ENCODE measurements at regions not wholly inside any gene's neighbourhood (a gene's known extent, or its start where the extent isn't known, plus 50 kb on each side); places are given as distances from the start of the nearest gene placed in this dataset.

GRCh38 chr12:38586789-38587188 is 270.2 kb downstream of the ALG10B start:
- DNase-seq (ENCODE audit: low spot score) = no peak
- Mint-ChIP-seq H3K36me3 (ENCODE audit: low read depth) (no peaks in the 10 kb centered on the region), H3K27me3 (ENCODE audit: low read depth) (no peaks in the 10 kb centered on the region), H3K4me1 (ENCODE audit: low read depth) (no peaks in the 10 kb centered on the region), H3K27ac (ENCODE audit: unreplicated experiment) (no peak overlapping the region), H3K9me3 (ENCODE audit: low read depth) (no peaks in the 10 kb centered on the region), H3K4me3 (ENCODE audit: unreplicated experiment) (no peak overlapping the region)
- TF ChIP-seq CTCF (IDR thresholded peaks at IDR 0.05) = no peak

DNA sequence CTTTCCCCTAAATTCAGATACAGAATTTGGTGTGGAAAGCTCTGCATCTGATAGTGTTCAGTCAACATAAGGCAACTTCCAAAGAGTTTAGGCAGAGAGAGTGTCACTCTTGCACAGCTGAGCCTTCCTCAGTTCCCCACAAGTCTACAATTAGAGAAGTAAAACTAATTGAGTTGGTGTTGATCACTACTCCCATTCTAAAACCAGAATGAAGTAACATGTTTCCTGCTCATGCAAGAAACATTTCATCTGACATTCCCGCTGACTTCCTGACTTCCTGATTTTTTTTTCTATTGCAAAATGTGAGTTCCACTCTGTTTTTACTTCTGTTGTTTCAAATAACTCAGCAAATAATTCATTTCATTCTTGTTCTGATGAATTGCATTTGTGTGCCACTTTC is 271.0 kb downstream of the ALG10B start:
- TF ChIP-seq CTCF (IDR thresholded peaks at IDR 0.05) = no peak
- Mint-ChIP-seq H3K27me3 (ENCODE audit: low read depth) (no peaks in the 10 kb centered on the region), H3K4me1 (ENCODE audit: low read depth) (no peaks in the 10 kb centered on the region), H3K36me3 (ENCODE audit: low read depth) (no peaks in the 10 kb centered on the region), H3K4me3 (ENCODE audit: unreplicated experiment) (no peak overlapping the region), H3K27ac (ENCODE audit: unreplicated experiment) (no peak overlapping the region), H3K9me3 (ENCODE audit: low read depth) (no peaks in the 10 kb centered on the region)
- no peak for DNase-seq (ENCODE audit: low spot score)

DNA sequence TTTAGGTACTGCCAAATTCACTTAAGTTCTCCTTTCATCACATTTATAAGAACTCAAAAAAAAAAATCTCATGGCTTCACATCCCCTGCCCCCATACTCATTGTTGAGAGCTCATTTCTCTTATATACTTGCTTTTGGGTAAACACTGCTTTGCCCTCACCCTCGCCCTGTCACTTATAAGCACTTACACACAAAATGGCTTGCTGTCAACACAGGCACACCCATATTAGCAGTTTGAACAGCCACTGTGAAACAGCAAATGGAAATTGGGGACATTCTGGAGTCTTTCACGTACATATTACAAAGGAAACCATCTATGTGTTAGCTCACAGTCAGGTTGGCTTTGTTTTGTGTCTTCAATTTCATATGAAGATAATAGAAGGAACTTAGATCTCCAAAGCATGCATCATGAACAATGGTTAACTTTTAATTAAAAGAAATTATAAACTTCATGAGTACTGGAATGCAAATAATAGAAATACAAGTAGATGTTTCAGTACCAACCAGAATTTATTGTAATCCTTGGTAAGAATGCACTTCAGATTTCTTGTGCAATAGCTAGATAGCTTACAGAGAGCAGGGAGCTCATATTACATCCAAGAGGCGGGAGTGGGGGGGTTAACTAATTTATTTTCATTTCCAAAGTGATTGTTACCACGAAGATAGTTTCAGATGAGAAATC is 272.2 kb downstream of the ALG10B start:
- Mint-ChIP-seq H3K9me3 (ENCODE audit: low read depth) (no peaks in the 10 kb centered on the region), H3K27me3 (ENCODE audit: low read depth) (no peaks in the 10 kb centered on the region), H3K36me3 (ENCODE audit: low read depth) (no peaks in the 10 kb centered on the region), H3K4me1 (ENCODE audit: low read depth) (no peaks in the 10 kb centered on the region), H3K4me3 (ENCODE audit: unreplicated experiment) (no peak overlapping the region), H3K27ac (ENCODE audit: unreplicated experiment) (no peak overlapping the region)
- no peak for DNase-seq (ENCODE audit: low spot score)
- no peak for TF ChIP-seq CTCF (IDR thresholded peaks at IDR 0.05)

- Mint-ChIP-seq H3K9me3 (ENCODE audit: low read depth) (no peaks in the 10 kb centered on the region), H3K36me3 (ENCODE audit: low read depth) (no peaks in the 10 kb centered on the region), H3K27ac (ENCODE audit: unreplicated experiment) (no peak overlapping the region), H3K4me3 (ENCODE audit: unreplicated experiment) (no peak overlapping the region), H3K4me1 (ENCODE audit: low read depth) (no peaks in the 10 kb centered on the region), H3K27me3 (ENCODE audit: low read depth) (no peaks in the 10 kb centered on the region)
- no peak for TF ChIP-seq CTCF (IDR thresholded peaks at IDR 0.05)
- no peak for DNase-seq (ENCODE audit: low spot score)
Measured at GRCh38 chr12:38589306-38589632, 272.7 kb downstream of the ALG10B start.

DNA sequence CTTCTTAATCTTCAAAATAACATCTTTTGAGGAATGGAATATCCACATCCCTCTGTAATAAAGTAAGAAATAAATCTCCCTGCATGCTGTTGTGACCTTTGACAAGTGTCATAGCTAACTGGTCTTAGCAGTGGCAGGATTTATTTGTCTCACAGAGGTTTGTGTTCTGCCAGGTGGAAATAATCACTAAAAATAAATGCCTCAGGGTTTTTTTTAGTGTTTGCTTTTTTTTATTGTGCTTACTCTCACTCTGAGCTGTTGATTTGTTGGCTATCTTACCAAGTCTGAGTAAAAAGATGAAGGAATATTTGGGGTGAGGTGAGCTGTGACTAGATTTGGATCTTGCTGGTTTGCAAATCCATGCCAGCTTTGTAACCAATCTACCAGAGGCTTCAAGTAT is 285.4 kb downstream of the ALG10B start:
- Mint-ChIP-seq H3K4me1 (ENCODE audit: low read depth) (no peaks in the 10 kb centered on the region), H3K27me3 (ENCODE audit: low read depth) (no peaks in the 10 kb centered on the region), H3K36me3 (ENCODE audit: low read depth) (no peaks in the 10 kb centered on the region)

More for the DNA sequence above, 285.4 kb downstream of the ALG10B start:
- no peak overlapping the region for H3K27ac Mint-ChIP-seq (ENCODE audit: unreplicated experiment)
- H3K9me3 Mint-ChIP-seq (ENCODE audit: low read depth) = peaks cover 15% of the 10 kb centered on the region
- no peak for DNase-seq (ENCODE audit: low spot score)
- H3K4me3 Mint-ChIP-seq (ENCODE audit: unreplicated experiment) = no peak overlapping the region
- no peak for TF ChIP-seq CTCF (IDR thresholded peaks at IDR 0.05)

Data from chondrocyte (in vitro differentiated cells).